Naive B cell (primary cell): ENCODE measurements at regions not wholly inside any gene's neighbourhood (a gene's known extent, or its start where the extent isn't known, plus 50 kb on each side); places are given as distances from the start of the nearest gene placed in this dataset.

Experiments
- ATAC-seq, 2 donors: fragments of 150-1000 bp; cut with Tn5 transposase; 2 replicates each; pipeline ENCODE4 v1.10.0; 2021; ENCODE audit warnings: low read depth in 2 of 2, mild to moderate bottlenecking in 2 of 2, moderate library complexity in 2 of 2
- DNase-seq: peaks from one replicate; pipeline ENCODE4 v3.0.0; 2022
- H3K27ac Mint-ChIP-seq, 6 donors: one replicate each; pipeline ENCODE4 v1.8.0; 2020 to 2022; ENCODE audit warnings: mild to moderate bottlenecking in 6 of 6, mixed read lengths in 6 of 6, moderate library complexity in 5 of 6, inconsistent platforms in 2 of 6
- H3K27me3 Mint-ChIP-seq, 3 donors: one replicate each; pipeline ENCODE4 v1.8.0; 2021 to 2022; ENCODE audit warnings: mixed read lengths in 3 of 3, mild to moderate bottlenecking in 1 of 3
- H3K36me3 Mint-ChIP-seq, 2 donors: one replicate each; pipeline ENCODE4 v1.8.0; 2020 to 2022; ENCODE audit warnings: mixed read lengths in 2 of 2, inconsistent platforms in 1 of 2, mild to moderate bottlenecking in 1 of 2
- H3K4me1 Mint-ChIP-seq, 3 donors: one replicate each; pipeline ENCODE4 v1.8.0; 2020 to 2022; ENCODE audit warnings: mixed read lengths in 3 of 3, inconsistent platforms in 1 of 3, mild to moderate bottlenecking in 1 of 3, moderate library complexity in 1 of 3
- H3K4me3 Mint-ChIP-seq, 8 donors: one replicate each; pipeline ENCODE4 v1.8.0; 2020 to 2022; ENCODE audit warnings: mild to moderate bottlenecking in 8 of 8, mixed read lengths in 8 of 8, moderate library complexity in 8 of 8, inconsistent platforms in 2 of 8
- H3K9me3 Mint-ChIP-seq, 7 donors: one replicate each; pipeline ENCODE4 v1.8.0; 2020 to 2022; ENCODE audit warnings: mixed read lengths in 7 of 7, mild to moderate bottlenecking in 5 of 7, inconsistent platforms in 2 of 7, moderate library complexity in 1 of 7

- peak overlapping the region in 1 of 6 donors; percentile 47 for H3K27ac Mint-ChIP-seq
- peaks cover 13 to 29% (median 27%) of the 10 kb centered on the region in 3 donors for H3K27me3 Mint-ChIP-seq
- peaks cover 10 to 22% (median 17%) of the 10 kb centered on the region in 7 donors for H3K9me3 Mint-ChIP-seq
- DNase-seq (no peak), ATAC-seq (no peak)
- peaks cover 0 to 7% (median 0%) of the 10 kb centered on the region in 3 donors for H3K4me1 Mint-ChIP-seq
- peaks cover 9 to 17% of the 10 kb centered on the region in 2 donors for H3K36me3 Mint-ChIP-seq
- no peak overlapping the region for H3K4me3 Mint-ChIP-seq
These were observed 1260.9 kb downstream of the BRD1 start for GRCh38 chr22:48566741-48567140.

- no peak for ATAC-seq
- H3K4me1 Mint-ChIP-seq = peaks cover 0 to 7% (median 0%) of the 10 kb centered on the region in 3 donors
- H3K4me3 Mint-ChIP-seq = no peak overlapping the region
- peaks cover 9 to 14% of the 10 kb centered on the region in 2 donors for H3K36me3 Mint-ChIP-seq
- peaks cover 10 to 29% (median 24%) of the 10 kb centered on the region in 3 donors for H3K27me3 Mint-ChIP-seq
- H3K9me3 Mint-ChIP-seq = peaks cover 8 to 15% (median 14%) of the 10 kb centered on the region in 7 donors
- DNase-seq = no peak
- no peak overlapping the region for H3K27ac Mint-ChIP-seq
These were observed 1261.7 kb downstream of the BRD1 start for GRCh38 chr22:48565901-48566501.

GRCh38 chr22:48564995-48565394 is 1262.7 kb downstream of the BRD1 start:
- ATAC-seq (no peak), DNase-seq (no peak)
- H3K36me3 Mint-ChIP-seq = peaks cover 1 to 4% of the 10 kb centered on the region in 2 donors
- no peak overlapping the region for H3K27ac Mint-ChIP-seq
- H3K9me3 Mint-ChIP-seq = peaks cover 2 to 5% (median 4%) of the 10 kb centered on the region in 7 donors
- peaks cover 10 to 26% (median 16%) of the 10 kb centered on the region in 3 donors for H3K27me3 Mint-ChIP-seq
- H3K4me1 Mint-ChIP-seq = peaks cover 0 to 7% (median 0%) of the 10 kb centered on the region in 3 donors
- no peak overlapping the region for H3K4me3 Mint-ChIP-seq

GRCh38 chr22:48563966-48564330 is 1263.7 kb downstream of the BRD1 start:
- DNase-seq (no peak), ATAC-seq (no peak)
- Mint-ChIP-seq H3K27ac (no peak overlapping the region), H3K4me3 (no peak overlapping the region), H3K9me3 (peaks cover 0 to 3% (median 0%) of the 10 kb centered on the region in 7 donors), H3K4me1 (peaks cover 0 to 7% (median 0%) of the 10 kb centered on the region in 3 donors), H3K36me3 (no peaks in the 10 kb centered on the region), H3K27me3 (peaks cover 10 to 22% (median 15%) of the 10 kb centered on the region in 3 donors)

GRCh38 chr22:48563118-48563965 is 1264.3 kb downstream of the BRD1 start:
- no peak overlapping the region for H3K27ac Mint-ChIP-seq
- DNase-seq (no peak), ATAC-seq (no peak)
- H3K9me3 Mint-ChIP-seq = peaks cover 0 to 3% (median 0%) of the 10 kb centered on the region in 7 donors
- H3K27me3 Mint-ChIP-seq = peaks cover 9 to 20% (median 15%) of the 10 kb centered on the region in 3 donors
- no peaks in the 10 kb centered on the region for H3K36me3 Mint-ChIP-seq
- H3K4me1 Mint-ChIP-seq = peaks cover 0 to 7% (median 0%) of the 10 kb centered on the region in 3 donors
- no peak overlapping the region for H3K4me3 Mint-ChIP-seq

- Mint-ChIP-seq H3K27ac (no peak overlapping the region), H3K27me3 (peaks cover 4 to 6% (median 5%) of the 10 kb centered on the region in 3 donors), H3K4me1 (no peaks in the 10 kb centered on the region), H3K9me3 (peaks cover 0 to 5% (median 2%) of the 10 kb centered on the region in 7 donors), H3K36me3 (no peaks in the 10 kb centered on the region), H3K4me3 (no peak overlapping the region)
- no peak for ATAC-seq
- no peak for DNase-seq
These were observed 1266.0 kb downstream of the BRD1 start for GRCh38 chr22:48561676-48562075.

- Mint-ChIP-seq H3K4me1 (no peaks in the 10 kb centered on the region), H3K4me3 (peak overlapping the region in 1 of 8 donors; percentile 22), H3K27ac (no peak overlapping the region), H3K9me3 (peaks cover 0 to 5% (median 2%) of the 10 kb centered on the region in 7 donors), H3K27me3 (peaks cover 4 to 6% (median 5%) of the 10 kb centered on the region in 3 donors), H3K36me3 (no peaks in the 10 kb centered on the region)
- DNase-seq = no peak
- no peak for ATAC-seq
These were observed 1266.8 kb downstream of the BRD1 start for GRCh38 chr22:48560836-48561235.

- peaks cover 4 to 6% (median 5%) of the 10 kb centered on the region in 3 donors for H3K27me3 Mint-ChIP-seq
- DNase-seq (no peak), ATAC-seq (no peak)
- H3K9me3 Mint-ChIP-seq = peaks cover 0 to 5% (median 2%) of the 10 kb centered on the region in 7 donors
- no peak overlapping the region for H3K27ac Mint-ChIP-seq
- no peaks in the 10 kb centered on the region for H3K36me3 Mint-ChIP-seq
- no peaks in the 10 kb centered on the region for H3K4me1 Mint-ChIP-seq
- H3K4me3 Mint-ChIP-seq = no peak overlapping the region
These were observed 1267.3 kb downstream of the BRD1 start for GRCh38 chr22:48560389-48560751.

GRCh38 chr22:48559647-48560388 is 1267.9 kb downstream of the BRD1 start:
- no peak for ATAC-seq

GRCh38 chr22:48558606-48559402 is 1268.9 kb downstream of the BRD1 start:
- ATAC-seq = no peak
- Mint-ChIP-seq H3K36me3 (no peaks in the 10 kb centered on the region), H3K4me3 (no peak overlapping the region), H3K4me1 (no peaks in the 10 kb centered on the region), H3K9me3 (peaks cover 0 to 5% (median 2%) of the 10 kb centered on the region in 7 donors), H3K27ac (no peak overlapping the region), H3K27me3 (peaks cover 2% of the 10 kb centered on the region in 3 donors)
- no peak for DNase-seq

More at GRCh38 chr22:48559647-48560388, 1267.9 kb downstream of the BRD1 start:
- Mint-ChIP-seq H3K27ac (no peak overlapping the region), H3K4me1 (no peaks in the 10 kb centered on the region), H3K27me3 (peaks cover 4 to 6% (median 5%) of the 10 kb centered on the region in 3 donors), H3K9me3 (peaks cover 0 to 5% (median 2%) of the 10 kb centered on the region in 7 donors), H3K36me3 (no peaks in the 10 kb centered on the region), H3K4me3 (no peak overlapping the region)
- DNase-seq = no peak

- Mint-ChIP-seq H3K27me3 (peaks cover 0 to 8% (median 0%) of the 10 kb centered on the region in 3 donors), H3K27ac (no peak overlapping the region), H3K4me3 (no peak overlapping the region), H3K36me3 (no peaks in the 10 kb centered on the region), H3K4me1 (no peaks in the 10 kb centered on the region), H3K9me3 (peaks cover 0 to 5% (median 2%) of the 10 kb centered on the region in 7 donors)
- ATAC-seq (no peak), DNase-seq (no peak)
These were observed 1269.7 kb downstream of the BRD1 start for GRCh38 chr22:48558016-48558415.

GRCh38 chr22:48557473-48557872 is 1270.2 kb downstream of the BRD1 start:
- Mint-ChIP-seq H3K9me3 (peaks cover 0 to 5% (median 2%) of the 10 kb centered on the region in 7 donors), H3K4me3 (no peak overlapping the region), H3K36me3 (no peaks in the 10 kb centered on the region), H3K4me1 (no peaks in the 10 kb centered on the region), H3K27me3 (peaks cover 0 to 9% (median 0%) of the 10 kb centered on the region in 3 donors), H3K27ac (no peak overlapping the region)
- no peak for DNase-seq
- no peak for ATAC-seq
